ENCODE measurements at regions not wholly inside any gene's neighbourhood (a gene's known extent, or its start where the extent isn't known, plus 50 kb on each side); places are given as distances from the start of the nearest gene placed in this dataset.

DNA sequence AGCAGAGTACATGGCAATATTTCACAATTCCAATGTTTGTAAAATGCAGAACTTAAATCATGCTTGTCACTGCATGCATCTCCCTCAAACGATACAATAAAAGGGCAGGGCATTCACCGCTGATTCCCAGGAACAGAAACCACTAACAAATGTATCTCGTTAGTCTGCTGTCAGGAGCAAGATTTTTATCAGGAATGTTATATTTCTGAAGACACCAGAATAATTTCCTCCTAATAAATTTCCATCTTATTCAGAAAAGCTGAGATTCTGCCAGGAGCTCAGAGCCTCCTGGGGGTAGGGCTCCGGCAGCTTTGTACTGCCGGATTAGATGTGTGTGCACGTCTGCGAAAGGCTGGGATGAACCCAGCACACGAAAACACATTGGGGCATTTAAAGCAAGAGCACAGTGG is 54.0 kb upstream of the LDB2 start:
- no peak overlapping the region for H3K4me3 ChIP-seq (ENCODE audit: low read length)
- H4K20me1 ChIP-seq (ENCODE audit: control insufficient read depth, insufficient read depth, low read depth, low read length) = no peaks in the 10 kb centered on the region
- H3K4me2 ChIP-seq (ENCODE audit: low read length) = no peak overlapping the region
- TF ChIP-seq, protein P1, sequence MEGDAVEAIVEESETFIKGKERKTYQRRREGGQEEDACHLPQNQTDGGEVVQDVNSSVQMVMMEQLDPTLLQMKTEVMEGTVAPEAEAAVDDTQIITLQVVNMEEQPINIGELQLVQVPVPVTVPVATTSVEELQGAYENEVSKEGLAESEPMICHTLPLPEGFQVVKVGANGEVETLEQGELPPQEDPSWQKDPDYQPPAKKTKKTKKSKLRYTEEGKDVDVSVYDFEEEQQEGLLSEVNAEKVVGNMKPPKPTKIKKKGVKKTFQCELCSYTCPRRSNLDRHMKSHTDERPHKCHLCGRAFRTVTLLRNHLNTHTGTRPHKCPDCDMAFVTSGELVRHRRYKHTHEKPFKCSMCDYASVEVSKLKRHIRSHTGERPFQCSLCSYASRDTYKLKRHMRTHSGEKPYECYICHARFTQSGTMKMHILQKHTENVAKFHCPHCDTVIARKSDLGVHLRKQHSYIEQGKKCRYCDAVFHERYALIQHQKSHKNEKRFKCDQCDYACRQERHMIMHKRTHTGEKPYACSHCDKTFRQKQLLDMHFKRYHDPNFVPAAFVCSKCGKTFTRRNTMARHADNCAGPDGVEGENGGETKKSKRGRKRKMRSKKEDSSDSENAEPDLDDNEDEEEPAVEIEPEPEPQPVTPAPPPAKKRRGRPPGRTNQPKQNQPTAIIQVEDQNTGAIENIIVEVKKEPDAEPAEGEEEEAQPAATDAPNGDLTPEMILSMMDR (IDR thresholded peaks at IDR 0.05; ENCODE audit: low read depth, low read length, poor library complexity, severe bottlenecking) = no peak
- no peak for TF ChIP-seq EZH2phosphoT487 (IDR thresholded peaks at IDR 0.05; ENCODE audit: borderline replicate concordance, low read length)
- no peaks in the 10 kb centered on the region for H3K36me3 ChIP-seq (ENCODE audit: control insufficient read depth, low read length)
- no peaks in the 10 kb centered on the region for H3K27me3 ChIP-seq (ENCODE audit: control insufficient read depth, low read length)
- H3K9me3 ChIP-seq (ENCODE audit: control insufficient read depth, insufficient read depth, low read length) = no peaks in the 10 kb centered on the region
- H3K4me1 ChIP-seq (ENCODE audit: control insufficient read depth, low read length) = no peaks in the 10 kb centered on the region
- H3F3A ChIP-seq (ENCODE audit: control insufficient read depth, insufficient read depth) = no peaks in the 10 kb centered on the region
- no peak overlapping the region for H3K27ac ChIP-seq (ENCODE audit: low read depth, low read length)
- H3K79me2 ChIP-seq (ENCODE audit: control insufficient read depth, low read length) = no peaks in the 10 kb centered on the region
- H3K9me2 ChIP-seq (replicated peaks; ENCODE audit: control insufficient read depth, low read length) = no peaks in the 10 kb centered on the region

All from DOHH2 (cell line).